NCI-H1417 treated with DMSO at 0.1 percent for 48 hours (cell line): ENCODE measurements at regions not wholly inside any gene's neighbourhood (a gene's known extent, or its start where the extent isn't known, plus 50 kb on each side); places are given as distances from the start of the nearest gene placed in this dataset.
"Not testable (repeated sequence)": the region's sequence is repeated elsewhere in the genome, so short reads cannot be mapped to it uniquely, and the experiment has no call there.

Source experiments
- DNase-seq: peaks from one replicate; lab custom pipeline; 2025; lab: John Stamatoyannopoulos, UW

DNA sequence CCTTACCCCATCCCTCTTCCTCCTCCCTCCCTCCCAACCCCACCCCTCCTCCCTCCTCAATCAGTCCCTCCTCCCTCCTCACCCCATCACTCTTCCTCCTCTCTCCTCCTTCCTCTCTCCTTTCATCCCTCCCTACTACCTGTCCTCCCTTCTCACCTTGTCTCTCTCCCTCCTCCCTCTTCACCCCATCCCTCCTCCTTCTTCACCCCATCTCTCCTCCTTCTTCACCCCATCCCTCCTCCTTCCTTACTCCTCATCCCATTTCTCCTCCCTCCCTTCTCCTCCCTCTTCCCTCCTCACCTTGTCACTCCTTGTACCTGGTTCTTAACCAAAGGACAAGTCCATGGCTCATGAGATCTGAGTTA, 222.4 kb downstream of the TTLL2 start:
- no peak for DNase-seq

DNA sequence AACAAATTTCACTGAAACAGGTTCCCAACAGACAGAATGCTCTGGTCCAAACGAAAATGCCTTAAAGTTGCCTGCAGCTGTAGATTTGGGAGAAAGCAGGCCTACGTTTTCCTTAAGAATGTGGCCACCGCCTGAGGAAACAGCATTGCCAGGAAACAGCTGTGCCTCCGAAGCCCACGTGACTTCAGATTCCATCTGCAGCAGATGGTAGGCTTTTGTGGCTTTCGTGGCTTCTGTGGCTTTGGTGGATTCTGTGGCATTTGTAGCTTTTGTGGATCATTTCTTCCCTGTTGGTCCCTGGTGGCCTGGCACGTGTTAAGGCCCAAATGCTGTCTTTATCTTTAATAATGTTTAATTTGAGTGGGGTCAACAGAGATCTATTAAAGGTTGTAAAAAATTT, 222.9 kb downstream of the TTLL2 start:
- no peak for DNase-seq

DNA sequence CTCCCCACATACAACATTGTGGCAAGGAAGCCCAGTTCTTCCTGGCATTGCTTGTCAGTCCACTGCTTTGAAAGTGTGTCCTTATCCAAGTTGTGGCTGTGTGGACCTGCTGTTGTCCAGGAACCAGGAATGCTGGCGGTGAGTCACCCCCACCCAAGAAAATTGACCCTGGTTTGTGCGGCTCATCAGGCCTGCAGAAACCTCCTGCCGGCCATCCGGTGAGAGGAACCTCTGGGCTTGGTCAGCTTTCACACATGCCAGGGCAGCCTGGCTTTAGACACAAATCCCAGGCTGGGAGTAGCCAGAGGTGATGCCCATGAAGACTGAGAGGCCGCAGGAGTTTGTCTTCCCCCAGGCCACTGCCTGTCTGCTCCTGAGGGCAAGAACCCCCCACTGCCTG, 223.6 kb downstream of the TTLL2 start:
- DNase-seq: no peak

DNA sequence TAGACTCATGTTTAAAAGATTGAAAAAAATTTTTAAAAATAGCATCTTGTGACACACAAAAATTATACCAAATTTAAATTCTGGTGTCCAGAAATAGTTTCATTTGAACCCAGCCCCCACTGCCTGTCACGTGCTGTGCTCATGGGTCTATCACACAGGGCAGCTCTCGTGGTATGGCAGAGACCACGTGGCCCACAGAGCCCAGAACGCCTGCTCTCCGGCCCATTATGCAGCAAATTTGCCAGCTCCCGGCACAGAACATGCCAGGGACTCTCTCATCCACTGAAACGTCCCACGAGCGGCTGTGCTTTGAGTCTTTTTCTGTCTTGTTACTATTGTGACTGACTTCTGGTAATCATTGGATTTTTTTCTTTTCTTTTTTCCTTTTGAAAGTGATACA, 224.3 kb downstream of the TTLL2 start:
- no peak for DNase-seq

DNA sequence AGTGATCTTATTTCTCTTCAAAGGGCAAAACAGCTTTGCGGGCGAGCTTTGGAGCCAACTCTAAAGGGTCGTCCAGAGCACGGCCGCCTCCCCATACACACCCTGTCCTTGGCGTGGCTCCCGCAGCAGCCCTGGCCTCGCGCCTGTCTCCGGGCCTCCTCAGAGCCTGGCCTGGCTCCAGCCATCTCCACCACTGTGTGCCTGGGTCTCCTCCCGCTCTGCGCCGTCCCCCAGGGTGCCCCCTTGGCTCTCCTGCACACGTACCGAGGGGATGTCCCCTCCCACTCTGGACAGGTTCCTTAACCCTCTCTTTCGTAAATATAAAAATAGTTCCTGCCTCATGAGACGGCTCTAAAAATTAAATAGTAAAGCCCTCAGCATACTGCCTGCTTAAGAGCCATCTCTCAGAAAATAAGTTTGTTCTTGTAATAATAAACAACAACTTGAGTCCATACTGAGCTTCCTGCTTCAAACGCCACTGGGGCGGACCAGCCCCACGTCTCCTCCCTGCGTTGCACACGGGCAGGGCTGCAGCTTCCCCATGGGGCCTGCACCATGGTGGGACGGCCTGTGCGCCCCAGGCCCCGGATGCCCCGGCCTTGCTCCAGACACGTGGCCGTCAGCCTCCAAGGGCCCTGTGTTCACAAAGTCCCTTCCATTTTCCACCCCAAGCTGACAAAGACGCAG, 226.2 kb downstream of the TTLL2 start:
- no peak for DNase-seq

DNA sequence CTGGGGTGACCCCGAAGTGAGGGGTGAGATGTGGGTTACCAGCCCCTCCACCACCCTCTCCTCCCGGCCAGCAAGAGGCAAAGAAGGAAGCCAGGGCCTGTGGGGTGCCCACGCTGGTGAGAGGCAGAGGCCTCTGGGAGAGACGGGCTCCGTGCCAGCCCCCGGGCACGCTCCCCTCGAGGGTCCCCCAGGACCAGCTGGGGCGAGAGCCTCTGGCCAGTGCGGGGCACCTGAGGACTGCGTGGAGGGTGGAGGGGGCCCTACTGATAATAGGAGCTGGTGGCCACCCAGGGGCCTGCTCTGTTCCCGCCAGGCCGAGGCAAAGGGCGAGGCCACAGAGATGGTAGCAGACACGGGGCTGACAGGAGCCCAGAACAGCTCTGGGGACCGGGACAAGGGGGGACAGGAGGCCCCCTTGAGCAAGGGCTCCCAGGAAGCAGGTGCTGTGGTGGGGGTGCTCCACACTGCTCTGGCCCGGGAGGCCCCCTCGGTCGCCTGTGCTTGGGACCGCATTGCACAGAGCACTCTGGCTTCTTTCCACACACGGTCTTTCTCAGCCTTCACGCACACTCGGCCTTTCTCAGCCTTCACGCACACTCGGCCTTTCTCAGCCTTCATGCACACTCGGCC, 226.9 kb downstream of the TTLL2 start:
- no peak for DNase-seq

DNA sequence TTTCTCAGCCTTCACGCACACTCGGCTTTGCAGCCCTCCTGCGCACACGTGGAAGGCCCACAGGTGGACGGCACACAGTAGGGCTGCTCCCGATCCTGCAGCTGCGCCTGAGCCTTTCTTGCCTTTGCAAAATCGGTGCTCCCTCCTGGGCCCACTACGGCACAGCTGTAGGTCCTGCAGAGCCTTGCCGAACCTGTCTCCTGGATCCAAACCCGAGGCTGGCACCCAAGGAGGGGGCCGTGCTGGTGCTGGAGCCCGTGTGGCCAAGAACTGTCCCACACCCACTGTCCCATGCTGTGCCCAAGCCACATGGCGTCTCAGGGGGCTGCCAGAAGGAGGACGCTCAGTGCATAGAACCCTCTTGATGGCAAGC, 227.4 kb downstream of the TTLL2 start:
- no peak for DNase-seq

DNA sequence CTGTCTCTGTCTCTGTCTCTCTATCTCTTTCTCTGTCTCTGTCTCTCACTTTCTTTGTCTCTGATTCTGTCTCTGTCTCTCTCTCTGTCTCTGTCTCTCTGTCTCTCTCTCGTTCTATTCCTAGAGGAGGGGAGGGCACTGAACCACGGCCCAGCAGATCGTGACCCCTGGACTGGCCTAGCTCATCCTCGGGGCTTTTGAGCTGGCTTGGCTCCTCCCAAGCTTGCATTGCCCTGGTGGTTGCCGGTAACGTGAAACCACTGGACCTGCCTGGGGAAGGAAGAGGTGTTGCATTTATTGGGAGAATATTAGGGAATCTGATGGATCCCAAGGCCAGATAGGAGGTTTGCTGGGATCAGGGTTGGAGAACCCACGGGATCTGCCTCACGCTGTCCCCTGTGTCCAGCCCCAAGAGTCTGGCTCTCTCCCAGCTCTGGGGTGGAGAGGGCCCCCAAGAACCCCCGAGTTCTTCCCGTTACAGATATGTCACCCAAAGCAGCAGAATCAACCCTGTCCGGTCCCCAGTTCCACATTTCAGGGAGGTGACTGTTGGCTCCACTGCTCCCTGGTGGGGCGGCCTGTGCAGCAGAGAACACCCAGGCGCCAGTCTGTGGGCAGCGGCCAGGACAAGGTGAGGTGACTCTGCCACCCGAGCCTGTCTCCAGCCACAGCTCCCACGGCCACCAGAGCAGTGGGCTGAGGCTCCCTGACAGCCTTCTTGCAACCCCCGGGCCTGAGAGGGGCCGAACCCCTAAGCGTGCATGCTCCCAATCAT, 228.3 kb downstream of the TTLL2 start:
- DNase-seq: no peak

DNA sequence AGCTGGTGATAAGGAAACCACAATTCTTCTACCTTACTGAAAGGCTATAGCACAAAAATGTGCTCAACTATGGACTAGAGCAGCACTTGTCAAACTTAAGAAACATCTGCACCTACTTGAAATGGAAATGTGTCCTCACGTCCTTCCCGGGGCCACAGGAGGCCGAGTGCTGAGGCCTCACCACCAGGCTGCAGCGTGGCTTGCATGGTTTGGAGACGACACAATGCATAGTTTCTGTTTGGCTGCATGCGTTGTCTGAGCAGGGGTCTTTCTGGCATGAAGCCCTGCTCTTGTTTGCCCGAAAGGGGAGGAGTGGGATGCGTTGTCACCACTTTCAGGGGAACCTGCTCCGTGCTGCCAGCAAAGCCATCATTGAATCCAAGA, 228.8 kb downstream of the TTLL2 start:
- DNase-seq: no peak

DNA sequence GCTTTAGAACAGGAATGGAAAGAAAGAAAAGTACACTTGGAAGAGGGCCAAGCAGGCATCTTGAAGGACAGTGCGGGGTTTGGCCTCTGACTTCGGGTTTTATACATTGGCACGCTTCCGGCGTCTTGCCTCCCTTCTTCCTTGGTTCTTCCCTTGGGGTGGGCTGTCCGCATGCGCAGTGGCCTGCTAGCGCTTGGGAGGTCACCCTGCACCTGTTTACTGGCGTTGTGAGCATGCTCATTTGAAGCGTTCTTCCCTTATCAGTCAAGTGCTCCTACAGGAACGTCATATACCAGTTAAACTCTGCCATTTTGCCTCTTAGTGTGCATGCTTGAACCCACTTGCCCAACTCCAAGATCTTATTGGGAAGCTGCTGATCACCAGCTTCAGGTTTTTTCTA, 230.0 kb downstream of the TTLL2 start:
- no peak for DNase-seq

DNA sequence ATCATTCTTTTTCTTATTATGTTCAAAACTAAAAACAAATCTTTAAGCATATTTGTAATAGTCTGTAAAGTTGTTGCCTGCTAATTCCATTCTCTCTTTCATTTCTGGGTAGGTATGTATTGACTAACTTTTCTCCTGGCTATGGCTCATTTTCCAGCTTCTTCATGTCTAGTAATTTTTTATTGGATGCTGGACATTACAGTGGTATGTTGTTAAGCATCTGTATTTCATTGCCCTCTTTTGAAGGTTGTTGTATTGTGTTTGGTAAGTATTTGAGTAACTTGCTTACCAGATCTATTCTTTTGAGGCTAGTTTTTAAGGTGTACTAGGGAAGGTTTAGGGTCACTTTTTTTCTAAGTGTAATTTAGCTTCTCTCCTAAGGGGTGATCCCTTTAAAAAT, 230.9 kb downstream of the TTLL2 start:
- no peak for DNase-seq

DNA sequence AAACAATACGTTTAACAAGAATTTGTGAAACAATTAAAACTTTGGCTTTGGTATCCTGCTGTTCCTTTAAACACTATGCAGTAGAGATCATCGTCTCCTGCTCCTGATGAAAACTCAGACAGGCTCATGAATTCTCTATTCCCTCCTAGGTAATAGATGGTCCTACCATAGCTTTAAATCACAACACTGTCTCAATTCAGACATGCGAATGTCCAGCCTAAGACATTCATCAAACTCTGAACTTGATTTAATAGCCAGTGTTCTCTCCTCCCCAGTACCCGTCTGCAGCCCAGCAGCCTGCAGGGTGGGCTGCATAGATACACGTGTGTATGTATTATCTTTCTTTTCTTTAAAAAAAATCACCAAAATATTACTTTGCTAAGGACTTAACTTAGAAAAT, 232.8 kb downstream of the TTLL2 start:
- DNase-seq: no peak

DNA sequence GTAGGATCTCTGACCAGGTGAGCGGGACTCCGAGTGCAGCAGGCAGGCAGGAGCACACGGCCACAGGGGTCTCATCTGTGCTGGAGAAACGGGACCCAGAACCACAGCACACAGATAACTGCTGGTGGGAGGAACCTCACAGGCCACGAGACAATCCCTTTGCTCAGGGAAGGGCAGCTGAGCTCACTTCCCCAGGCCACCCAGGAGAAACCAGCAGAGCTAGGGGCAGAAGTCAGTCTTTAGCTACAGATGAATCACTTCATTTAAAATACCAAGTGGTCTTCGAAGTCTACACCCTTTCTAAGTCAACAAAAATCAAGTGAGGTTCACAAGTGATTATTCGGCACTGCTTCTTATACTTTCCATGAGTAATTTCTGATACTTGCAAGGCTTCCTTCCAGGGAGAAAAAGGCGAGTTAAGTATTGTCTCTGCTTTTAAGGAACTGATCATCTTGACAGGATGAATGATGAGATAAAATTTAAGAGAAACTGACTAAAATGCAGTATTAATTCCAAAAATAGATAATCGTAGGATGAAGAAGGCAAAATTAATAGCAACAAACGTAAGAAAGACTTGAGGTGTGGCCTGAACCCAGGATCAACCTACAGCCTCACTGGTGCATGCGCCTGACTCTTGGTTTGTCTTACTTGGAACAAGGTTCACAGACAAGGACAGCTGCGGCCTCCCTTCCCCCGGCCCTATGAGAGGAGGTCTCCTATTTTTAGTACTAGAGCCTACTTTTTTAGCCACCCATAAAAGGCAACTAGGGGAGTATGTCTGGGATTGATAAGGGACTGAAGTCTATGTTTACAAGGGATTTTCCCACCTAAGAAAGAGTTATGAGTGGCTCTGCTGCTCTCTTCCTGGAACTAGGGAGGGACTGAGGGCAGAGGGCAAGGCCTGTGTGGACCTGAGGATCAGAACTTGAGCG, 233.6 kb downstream of the TTLL2 start:
- no peak for DNase-seq

DNA sequence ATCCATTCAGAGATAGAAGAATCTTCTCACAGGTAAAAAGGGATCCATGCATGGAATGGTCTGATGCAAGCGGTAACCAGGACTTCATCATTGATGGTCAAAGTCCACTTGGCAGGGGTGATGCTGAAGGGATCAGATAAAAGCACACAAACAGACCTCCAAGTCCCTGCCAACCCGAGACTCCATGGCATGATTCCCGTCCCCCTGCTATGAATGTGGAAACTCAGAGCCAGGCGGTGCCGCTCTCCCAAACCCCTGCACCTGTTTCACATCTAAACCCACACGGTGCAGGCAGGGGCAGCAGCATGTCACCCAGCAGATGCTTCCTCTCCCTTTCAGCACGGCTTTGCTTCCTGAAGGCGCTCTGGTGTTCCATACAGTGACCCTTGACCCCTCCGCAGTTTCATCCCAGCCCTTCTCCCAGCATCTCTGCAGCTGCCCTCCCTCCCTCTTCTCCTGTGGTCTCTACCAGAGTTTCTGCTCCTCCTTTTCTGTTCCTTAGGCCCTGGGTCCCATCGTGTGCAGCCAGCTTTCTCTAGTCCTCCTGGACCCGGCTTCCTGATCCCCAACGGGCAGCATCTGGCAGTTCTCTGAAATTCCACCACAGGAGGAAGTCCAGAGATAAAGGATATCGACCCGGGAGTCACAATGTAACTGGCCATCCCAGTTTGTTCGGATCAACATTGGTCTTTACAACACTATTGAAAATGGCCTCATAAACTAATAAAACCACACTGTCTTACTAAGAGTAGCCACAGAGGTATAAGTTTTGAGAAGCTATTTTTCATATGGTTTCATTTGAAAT, 235.0 kb downstream of the TTLL2 start:
- DNase-seq: no peak

DNA sequence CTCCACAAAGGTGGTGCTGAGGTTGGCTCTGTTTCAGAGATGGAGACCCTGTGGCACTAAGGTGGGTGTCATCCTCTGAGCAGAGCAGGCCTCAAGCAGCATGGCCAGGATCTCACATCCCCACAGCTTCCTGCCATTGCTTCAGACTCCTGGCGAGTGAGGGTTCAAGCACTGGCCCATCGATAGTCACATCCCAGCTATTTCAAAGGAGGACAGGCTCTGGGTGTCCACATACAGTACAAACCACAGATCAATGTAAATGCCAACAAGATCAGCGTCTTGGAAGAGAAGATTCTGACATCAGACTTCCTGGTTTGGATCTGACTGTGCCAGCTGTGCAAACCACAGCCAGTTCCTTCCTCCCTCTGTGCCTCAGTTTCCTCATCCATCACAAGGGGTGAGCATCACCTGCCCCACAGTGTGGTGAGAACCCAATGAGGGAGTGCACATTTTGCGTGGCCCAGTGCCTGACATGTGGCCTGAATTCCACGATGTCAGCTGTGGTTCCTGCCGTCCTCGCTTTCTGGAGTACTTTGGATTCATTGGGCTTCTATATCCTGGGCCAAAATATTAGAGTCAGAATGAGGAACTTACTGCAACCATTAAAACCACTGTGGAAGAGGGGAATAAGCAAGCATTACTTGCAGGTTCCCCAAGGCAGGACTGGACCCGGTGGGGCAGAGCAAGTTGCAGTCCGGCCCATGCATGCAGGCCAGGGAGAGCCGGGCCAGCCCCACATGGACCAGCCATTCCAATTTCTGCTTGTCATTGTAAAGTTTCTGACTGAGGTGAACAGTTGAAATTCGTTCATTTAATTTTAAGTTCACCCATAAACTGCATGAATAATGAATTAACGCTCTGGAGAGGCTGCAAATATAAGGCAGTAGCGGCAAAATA, 236.0 kb downstream of the TTLL2 start:
- no peak for DNase-seq

DNA sequence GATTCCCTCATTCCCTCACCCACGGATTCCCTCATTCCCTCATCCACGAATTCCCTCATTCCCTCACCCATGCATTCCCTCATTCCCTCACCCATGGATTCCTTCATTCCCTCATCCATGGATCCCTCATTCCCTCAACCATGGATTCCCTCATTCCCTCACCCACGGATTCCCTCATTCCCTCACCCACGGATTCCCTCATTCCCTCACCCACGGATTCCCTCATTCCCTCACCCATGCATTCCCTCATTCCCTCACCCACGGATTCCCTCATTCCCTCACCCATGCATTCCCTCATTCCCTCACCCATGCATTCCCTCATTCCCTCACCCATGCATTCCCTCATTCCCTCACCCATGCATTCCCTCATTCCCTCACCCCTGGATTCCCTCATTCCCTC, 238.0 kb downstream of the TTLL2 start:
- not testable (repeated sequence) for DNase-seq

DNA sequence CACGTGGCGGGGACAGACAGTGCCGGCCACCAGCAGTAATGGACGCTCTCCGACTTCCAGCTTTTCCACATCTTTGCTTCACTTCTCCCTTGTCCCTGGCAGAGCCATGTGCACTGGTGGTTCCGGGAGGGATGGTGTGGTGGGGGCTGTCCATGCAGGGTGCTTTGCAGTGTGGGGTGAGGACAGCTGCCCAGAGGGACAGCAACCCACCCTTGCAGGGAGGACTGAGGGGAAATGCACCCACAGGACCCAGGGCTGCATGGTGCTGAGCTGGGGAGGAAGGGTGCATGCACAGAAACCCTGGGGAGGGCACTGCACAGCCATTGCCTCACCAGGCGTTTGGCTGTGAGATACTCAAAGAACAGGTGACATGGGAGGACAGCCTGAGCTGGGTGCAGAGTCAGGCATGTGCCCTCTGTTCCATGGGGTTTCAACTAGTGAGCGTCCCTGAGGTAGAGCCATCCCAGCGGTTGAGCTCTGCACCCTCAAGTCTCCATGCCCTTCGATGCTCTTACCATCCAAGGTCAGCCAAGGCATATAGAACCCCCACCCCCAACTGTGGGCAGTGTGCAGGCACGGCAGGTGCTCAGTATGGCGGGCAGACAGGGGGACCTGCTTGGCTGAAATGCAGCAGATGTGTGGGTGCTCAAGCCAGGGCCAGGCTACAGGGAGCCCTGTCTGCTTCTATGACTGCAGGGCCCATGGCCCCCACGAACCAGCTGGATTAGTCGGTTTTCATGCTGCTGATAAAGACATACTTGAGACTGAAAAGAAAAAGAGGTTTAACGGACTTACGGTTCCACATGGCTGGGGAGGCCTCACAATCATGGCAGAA, 239.7 kb downstream of the TTLL2 start:
- no peak for DNase-seq

DNA sequence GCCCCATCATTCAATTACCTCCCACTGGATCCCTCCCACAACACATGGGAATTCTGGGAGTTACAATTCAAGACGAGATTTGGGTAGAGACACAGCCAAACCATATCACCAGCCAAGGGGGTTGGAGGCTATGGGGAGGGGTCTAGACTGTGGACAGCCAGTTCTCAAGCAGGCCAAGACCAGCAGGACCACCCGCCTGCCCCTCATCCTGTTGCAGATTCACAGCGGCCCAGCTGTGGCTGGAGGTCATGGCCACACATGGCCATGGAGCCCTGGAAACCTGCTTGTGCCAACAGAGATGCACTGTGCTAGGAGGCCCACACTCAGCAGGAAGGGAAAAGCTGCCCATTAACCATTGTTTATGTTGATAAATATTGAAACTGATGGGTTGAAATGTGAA, 240.5 kb downstream of the TTLL2 start:
- DNase-seq: no peak

DNA sequence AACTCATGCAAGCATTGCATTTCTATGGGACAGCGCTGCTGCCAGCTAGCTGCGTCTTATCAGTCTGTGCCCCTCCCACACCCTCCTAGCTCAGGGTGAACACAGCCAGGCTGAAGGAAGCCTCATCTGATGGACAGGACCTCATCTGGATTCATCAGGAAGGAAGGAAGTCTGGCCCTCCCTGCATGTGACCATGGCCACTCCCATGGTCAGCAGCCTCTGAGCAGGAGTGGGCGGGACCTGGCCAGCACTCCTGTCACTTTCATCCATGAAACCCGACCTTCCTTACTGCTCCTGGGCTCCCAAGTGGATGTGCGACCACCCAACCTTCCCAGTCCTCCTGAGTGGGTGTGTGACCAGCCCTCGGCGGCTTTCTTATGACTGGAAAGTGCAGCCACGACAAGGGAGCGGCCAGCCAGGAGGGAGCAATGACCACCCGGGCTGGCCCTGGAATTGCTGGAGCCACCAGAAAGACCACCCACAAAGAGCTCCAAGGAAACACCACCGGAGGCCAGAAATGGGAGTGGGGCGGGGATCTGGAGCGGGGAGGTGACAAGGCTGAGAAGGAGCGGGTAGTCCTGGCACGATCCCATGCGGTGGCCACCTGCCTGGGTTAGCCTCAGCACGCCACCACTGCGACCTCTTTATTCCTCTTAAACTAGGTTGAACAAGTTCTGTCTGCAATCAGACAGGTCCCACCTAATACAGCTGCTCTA, 241.2 kb downstream of the TTLL2 start:
- no peak for DNase-seq
